ENCODE measurements at regions not wholly inside any gene's neighbourhood (a gene's known extent, or its start where the extent isn't known, plus 50 kb on each side); places are given as distances from the start of the nearest gene placed in this dataset.

- no peak for TF ChIP-seq CTCF (IDR thresholded peaks at IDR 0.05 in 8 of 11, conservative IDR thresholded peaks at IDR 0.05 in 3 of 11)
- no peak for TF ChIP-seq POLR2A (IDR thresholded peaks at IDR 0.05)
These were observed 58.1 kb upstream of the TUNAR start for GRCh38 chr14:95818581-95818980.

All from spleen (tissue), 7 donors.